GM18519 (cell line): ENCODE measurements at regions not wholly inside any gene's neighbourhood (a gene's known extent, or its start where the extent isn't known, plus 50 kb on each side); places are given as distances from the start of the nearest gene placed in this dataset.
"Not testable (repeated sequence)": the region's sequence is repeated elsewhere in the genome, so short reads cannot be mapped to it uniquely, and the experiment has no call there.

ENCODE experiments used
- ATAC-seq: cut with Tn5 transposase; IDR thresholded peaks from one replicate; pipeline ENCODE4 v1.9.1; 2021; ENCODE audit warnings: mild to moderate bottlenecking, moderate library complexity; ENCODE audit not compliant: unreplicated experiment, low FRiP score

DNA sequence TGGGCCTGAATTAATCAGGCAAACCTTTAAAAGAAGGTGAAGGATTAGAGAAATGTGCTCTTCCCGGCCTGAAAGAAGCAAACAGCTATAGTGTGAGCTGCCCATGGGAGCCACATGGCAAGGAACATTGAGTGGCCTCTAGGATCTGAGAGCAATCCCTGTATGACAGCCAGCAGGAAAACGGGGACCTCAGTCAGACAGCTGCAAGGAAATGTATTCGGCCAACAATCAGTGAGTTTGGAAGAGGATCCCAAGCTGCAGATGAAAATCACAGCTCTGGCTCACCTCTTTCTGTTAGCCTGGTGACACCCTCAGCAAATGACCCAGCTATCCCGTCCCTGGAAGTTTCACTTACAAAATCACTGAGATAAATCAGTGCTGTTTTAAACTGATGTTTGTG, 309.2 kb downstream of the SH3GL2 start:
- no peak for ATAC-seq

DNA sequence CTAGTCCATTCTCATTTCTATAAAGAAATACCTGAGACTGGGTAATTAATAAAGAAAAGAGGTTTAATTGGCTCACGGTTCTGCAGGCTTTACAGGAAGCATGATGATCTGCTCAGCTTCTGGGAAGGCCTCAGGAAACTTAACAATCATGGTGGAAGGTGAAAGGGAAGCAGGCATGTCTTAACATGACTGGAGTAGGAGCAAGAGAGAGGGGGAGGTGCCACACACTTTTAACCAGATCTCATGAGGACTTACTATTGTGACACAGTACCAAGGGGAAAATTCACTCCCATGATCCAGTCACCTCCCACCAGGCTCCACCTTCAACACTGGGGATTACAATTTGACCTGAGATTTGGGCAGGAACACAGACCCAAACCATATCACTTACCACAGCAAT, 310.1 kb downstream of the SH3GL2 start:
- ATAC-seq: not testable (repeated sequence)

- ATAC-seq: no peak
Measured at GRCh38 chr9:17894501-17895160, 315.8 kb downstream of the SH3GL2 start.

DNA sequence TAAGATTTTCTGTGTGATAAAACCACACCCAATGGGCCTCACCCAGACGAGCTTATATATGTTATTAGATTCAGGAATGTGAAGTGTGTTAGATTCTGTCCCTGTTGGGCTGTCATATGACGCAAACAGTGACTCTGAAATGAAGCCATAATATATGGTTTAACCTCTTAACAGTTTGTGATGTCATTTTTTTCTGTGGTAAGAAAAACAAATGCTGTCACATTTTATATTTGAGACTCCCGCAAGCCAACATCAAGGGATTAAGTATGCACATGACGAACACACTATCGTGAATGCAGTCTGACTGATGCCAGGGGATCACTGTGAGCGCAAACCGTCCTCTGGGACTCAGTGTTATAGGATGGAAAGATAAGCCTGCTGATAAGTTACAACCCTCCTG, 321.7 kb downstream of the SH3GL2 start:
- no peak for ATAC-seq

DNA sequence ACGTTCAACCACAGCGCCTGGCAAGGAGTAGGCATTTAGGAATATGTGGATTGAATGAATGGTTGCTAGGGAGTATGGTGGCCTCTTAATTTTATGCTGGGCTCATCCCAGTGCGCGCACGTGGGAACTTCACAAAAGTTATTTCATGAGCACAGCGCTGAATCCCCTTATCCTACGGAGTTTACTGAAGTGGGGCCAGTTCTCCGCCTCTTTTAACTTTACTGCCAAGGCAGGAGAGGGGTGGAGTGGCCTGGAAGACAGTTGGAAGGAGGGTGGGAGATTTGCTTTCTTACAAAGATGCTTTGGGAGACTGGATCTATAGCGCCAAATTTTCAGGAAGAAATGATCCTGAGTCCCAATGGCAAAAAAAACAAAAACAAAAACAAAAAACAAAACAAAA, 326.5 kb downstream of the SH3GL2 start:
- no peak for ATAC-seq

GRCh38 chr9:17905781-17906175, 326.9 kb downstream of the SH3GL2 start:
- ATAC-seq: no peak

- no peak for ATAC-seq
Measured at GRCh38 chr9:17906176-17906840, 327.4 kb downstream of the SH3GL2 start.

GRCh38 chr9:17906841-17907778, 328.2 kb downstream of the SH3GL2 start:
- no peak for ATAC-seq

- ATAC-seq: no peak
Measured at GRCh38 chr9:17907779-17908508, 329.1 kb downstream of the SH3GL2 start.

DNA sequence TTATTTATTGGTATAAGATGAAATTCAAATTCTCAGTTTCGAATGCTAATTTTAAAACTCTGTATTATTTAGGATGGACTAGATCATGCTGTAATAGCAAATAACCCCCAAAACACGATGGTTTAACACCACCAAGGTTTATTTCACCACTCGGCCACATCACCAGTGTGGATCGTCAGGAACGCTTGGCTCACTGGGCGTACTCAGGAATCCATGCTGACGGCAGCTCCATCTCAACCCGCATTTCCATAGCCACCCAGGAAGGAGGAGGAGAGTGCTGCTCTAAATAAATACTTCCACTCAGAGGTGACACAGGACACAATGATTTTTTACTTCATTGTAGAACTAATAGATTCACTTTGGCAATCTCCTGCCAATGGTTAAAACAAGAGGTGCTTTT, 347.4 kb downstream of the SH3GL2 start:
- ATAC-seq: no peak

DNA sequence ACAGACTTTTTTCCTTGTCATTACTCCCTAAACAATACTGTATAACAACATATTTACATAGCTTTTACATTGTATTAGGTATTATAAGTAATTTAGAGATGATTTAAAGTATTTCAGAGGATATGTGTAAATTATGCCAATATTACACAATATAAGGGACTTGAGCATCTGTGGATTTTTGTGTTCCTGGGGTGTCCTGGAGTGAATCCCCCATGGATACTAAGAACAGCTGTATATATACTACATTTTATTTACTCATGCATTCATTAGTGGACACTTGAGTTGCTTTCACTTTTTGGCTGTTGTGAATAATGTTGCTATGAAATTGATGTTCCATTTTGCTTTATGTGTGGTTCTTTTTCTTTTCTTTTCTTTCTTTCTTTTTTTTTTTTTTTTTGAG, 348.8 kb downstream of the SH3GL2 start:
- ATAC-seq: no peak

- ATAC-seq: no peak
Measured at GRCh38 chr9:17928228-17928627, 349.4 kb downstream of the SH3GL2 start.

DNA sequence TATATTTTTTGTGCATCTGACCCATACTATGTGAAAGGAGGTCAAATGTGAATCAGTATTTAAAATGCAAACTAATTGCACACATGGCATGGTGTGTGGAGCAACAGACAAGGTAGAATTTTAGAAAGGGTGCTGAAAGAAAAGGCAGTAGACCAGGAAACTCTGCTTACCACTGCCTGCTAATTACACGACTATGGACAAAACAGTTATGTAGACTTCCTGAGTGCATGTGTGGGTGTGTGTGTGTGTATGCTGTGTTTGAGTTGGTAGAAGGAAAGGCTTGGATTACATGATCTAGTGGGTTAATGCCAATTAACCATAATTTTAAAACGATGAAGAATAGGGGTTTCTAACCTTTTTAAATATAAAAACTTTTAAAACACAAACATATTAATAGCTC, 349.9 kb downstream of the SH3GL2 start:
- ATAC-seq: no peak

DNA sequence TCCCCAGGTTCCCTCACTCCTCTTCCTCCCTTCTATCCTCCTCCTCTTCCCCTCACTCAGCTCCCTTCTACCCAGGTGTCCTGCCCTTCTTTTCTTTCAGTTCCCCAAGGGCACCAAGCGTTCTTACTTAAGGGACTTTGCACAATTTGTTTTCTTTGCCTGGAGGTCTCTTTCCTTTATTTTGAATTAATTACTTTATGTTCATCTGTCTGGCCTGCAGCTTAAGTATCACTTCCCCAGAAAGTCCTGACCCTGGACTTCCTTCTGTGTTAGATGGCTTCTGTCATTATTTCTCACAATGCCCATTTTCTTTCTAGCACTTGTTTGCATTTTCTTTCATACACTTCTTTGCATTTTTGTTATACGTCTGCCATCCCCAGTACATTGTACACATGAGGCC, 350.6 kb downstream of the SH3GL2 start:
- no peak for ATAC-seq

DNA sequence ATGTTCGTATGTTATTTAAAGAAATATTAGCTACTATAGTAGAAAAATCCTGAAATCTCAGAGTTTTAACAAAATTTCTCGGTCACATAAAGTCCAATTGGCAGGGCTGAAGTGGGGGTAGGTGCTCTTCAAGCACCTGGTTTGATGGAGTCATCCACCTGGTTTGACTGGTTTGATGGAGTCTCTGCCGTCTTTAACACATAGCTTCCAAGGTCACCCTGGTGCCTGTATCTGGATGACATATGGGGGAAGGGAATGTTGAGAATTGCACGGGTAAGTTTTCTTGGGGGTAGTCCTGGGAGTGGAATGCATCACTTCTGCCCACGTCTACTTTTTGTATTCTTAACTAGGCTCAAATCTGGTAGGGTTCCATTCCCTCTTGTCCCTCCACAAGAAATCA, 351.2 kb downstream of the SH3GL2 start:
- no peak for ATAC-seq

DNA sequence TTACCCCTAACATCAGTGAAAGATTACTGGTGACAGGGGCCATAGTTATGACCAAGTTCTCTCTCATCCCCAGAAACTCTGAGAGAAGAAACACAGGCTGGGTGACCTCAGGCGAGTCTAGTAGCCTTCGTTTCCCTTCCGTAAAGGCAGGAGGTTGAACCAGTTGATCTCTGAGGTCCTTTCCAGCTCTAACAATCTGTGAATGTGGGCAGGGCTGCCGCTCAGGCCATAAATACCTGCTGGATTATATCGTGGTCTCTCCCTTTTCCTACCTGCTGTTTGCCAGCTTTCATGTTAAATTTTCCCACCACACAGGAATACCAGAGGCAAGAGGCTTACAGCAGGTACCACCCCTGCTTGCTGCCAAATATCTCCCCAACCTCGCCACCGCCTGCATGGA, 357.5 kb downstream of the SH3GL2 start:
- no peak for ATAC-seq

GRCh38 chr9:17938035-17938655, 359.3 kb downstream of the SH3GL2 start:
- no peak for ATAC-seq

GRCh38 chr9:17942498-17942897, 363.6 kb downstream of the SH3GL2 start:
- no peak for ATAC-seq

DNA sequence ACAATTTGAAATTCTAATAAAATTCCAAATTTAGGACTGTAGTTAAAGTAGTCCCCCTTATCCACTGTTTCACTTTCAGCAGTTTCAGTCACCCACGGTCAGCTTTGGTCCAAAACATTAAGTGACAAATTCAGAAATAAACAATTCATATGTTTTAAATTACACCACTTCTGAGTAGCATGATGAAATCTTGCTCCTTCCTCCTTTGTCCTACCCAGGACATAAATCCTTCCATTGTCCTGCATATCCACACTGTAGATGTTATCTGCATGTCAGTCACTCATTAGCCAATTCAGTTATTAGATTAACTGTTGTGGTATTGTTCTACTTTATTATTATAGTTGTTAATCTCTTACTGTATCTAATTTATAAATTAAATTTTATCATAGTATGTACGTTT, 376.5 kb downstream of the SH3GL2 start:
- ATAC-seq: no peak

DNA sequence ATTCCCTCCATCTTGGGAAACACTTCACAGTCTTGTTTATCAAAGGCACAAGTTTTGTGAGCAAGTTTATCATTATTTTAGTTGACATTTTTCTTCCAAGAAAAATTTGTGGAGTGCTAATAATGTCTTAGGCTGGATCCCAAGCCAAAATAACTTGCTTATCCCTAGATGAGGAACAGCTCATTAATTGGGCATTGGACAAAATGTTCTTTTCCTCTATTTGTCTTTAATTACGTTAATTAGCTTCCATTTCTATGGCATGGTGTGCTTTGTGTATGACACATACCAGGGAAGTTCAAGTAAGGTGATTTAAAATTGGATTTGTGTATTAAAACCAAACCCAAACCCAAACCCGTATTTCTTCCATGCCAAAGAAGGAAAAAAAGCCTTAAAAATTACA, 379.5 kb downstream of the SH3GL2 start:
- no peak for ATAC-seq
